Tibial artery (tissue), 4 donors: ENCODE measurements at regions not wholly inside any gene's neighbourhood (a gene's known extent, or its start where the extent isn't known, plus 50 kb on each side); places are given as distances from the start of the nearest gene placed in this dataset.

Source experiments
- DNase-seq, 2 donors: peaks; one replicate each; pipeline ENCODE4 v3.0.0-alpha.2; 2019
- H3K27ac ChIP-seq, 2 donors: fragments of 200-600 bp; sonication (generic) in 1 of 2; 1 replicate in 1 of 2; 2 replicates in 1 of 2; pipeline ENCODE4 v1.5.1; 2018 to 2019; ENCODE audit warnings: mild to moderate bottlenecking in 1 of 2
- H3K27me3 ChIP-seq, 2 donors: fragments of 200-600 bp; sonication (generic) in 1 of 2; one replicate each; pipeline versions ENCODE4 v1.5.1 to v1.6.0; 2016 to 2019
- H3K36me3 ChIP-seq, 3 donors: fragments of 200-600 bp; sonication (generic) in 2 of 3; one replicate each; pipeline ENCODE4 v1.5.1; 2016 to 2019; ENCODE audit warnings: mild to moderate bottlenecking in 2 of 3
- H3K4me1 ChIP-seq, 4 donors: fragments of 200-600 bp; sonication (generic) in 2 of 4; 1 replicate in 3 of 4; 2 replicates in 1 of 4; pipeline ENCODE4 v1.5.1; 2016 to 2019
- H3K4me3 ChIP-seq, 2 donors: fragments of 200-600 bp; sonication (generic) in 1 of 2; 1 replicate in 1 of 2; 2 replicates in 1 of 2; pipeline ENCODE4 v1.5.1; 2018 to 2019; ENCODE audit warnings: mild to moderate bottlenecking in 2 of 2
- H3K9me3 ChIP-seq, 3 donors: fragments of 200-600 bp; sonication (generic) in 1 of 3; one replicate each; pipeline ENCODE4 v1.5.1; 2016 to 2019
- intact Hi-C: fragments of 100-400 bp; cut with DNase I; formaldehyde crosslinking; loops from one replicate; pipeline ENCODE4 v1.15.0; 2023; ENCODE audit warnings: low total_unique reads
- TF ChIP-seq, protein P1 (sequence below), 2 experiments: fragments of 200-600 bp in 1 of 2; fragments of 450-650 bp in 1 of 2; IDR thresholded peaks; one replicate each; pipeline ENCODE4 v1.5.1; 2017 to 2019; ENCODE audit warnings: antibody characterized with exemption in 2 of 2, mild to moderate bottlenecking in 1 of 2, moderate library complexity in 1 of 2

DNA sequence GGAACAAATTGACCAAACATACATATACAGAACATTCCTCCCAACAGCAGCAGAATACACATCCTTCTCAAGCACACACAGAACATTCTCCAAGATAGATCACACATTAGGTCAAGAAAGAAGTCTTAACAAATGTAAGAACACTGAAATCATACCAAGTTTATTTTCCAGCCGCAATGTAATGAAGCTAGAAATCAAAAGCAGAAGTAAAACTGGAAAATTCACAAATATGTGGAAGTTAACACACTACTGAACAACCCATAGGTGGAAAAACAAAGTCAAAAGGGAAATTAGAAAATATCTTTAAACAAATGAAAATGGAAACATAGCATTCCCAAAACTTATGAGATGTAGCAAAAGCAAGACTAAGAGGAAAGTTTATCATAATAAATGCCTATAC is 692.6 kb downstream of the DIAPH3 start:
- H3K27ac ChIP-seq: no peak overlapping the region
- no peaks in the 10 kb centered on the region for H3K27me3 ChIP-seq
- H3K4me3 ChIP-seq: no peak overlapping the region
- H3K36me3 ChIP-seq: no peaks in the 10 kb centered on the region
- TF ChIP-seq, protein P1, sequence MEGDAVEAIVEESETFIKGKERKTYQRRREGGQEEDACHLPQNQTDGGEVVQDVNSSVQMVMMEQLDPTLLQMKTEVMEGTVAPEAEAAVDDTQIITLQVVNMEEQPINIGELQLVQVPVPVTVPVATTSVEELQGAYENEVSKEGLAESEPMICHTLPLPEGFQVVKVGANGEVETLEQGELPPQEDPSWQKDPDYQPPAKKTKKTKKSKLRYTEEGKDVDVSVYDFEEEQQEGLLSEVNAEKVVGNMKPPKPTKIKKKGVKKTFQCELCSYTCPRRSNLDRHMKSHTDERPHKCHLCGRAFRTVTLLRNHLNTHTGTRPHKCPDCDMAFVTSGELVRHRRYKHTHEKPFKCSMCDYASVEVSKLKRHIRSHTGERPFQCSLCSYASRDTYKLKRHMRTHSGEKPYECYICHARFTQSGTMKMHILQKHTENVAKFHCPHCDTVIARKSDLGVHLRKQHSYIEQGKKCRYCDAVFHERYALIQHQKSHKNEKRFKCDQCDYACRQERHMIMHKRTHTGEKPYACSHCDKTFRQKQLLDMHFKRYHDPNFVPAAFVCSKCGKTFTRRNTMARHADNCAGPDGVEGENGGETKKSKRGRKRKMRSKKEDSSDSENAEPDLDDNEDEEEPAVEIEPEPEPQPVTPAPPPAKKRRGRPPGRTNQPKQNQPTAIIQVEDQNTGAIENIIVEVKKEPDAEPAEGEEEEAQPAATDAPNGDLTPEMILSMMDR (IDR thresholded peaks at IDR 0.05): no peak
- intact Hi-C loops: no loop called here
- no peak for DNase-seq
- H3K9me3 ChIP-seq: no peaks in the 10 kb centered on the region
- no peaks in the 10 kb centered on the region for H3K4me1 ChIP-seq

DNA sequence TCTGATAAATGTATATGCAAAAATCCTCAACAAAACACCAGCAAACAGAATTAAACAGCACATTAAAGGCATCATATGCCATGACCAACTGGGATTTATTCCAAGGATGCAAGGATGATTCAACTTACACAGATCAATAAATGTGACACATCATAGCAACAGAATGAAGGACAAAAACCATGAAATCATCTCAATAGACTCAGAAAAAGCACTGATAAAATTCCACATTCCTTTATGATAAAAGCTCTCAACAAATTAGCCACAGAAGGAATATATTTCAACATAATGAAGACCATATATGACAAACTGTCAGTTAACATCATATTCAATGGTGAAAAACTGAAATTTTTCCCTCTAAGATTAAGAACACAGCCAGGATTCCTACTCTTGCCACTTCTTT is 691.6 kb downstream of the DIAPH3 start:
- Histone ChIP-seq H3K27me3 (no peaks in the 10 kb centered on the region), H3K27ac (no peak overlapping the region), H3K4me3 (no peak overlapping the region), H3K36me3 (no peaks in the 10 kb centered on the region), H3K9me3 (no peaks in the 10 kb centered on the region), H3K4me1 (no peaks in the 10 kb centered on the region)
- no peak for DNase-seq
- intact Hi-C loops: no loop called here
- TF ChIP-seq, protein P1 (IDR thresholded peaks at IDR 0.05): no peak

DNA sequence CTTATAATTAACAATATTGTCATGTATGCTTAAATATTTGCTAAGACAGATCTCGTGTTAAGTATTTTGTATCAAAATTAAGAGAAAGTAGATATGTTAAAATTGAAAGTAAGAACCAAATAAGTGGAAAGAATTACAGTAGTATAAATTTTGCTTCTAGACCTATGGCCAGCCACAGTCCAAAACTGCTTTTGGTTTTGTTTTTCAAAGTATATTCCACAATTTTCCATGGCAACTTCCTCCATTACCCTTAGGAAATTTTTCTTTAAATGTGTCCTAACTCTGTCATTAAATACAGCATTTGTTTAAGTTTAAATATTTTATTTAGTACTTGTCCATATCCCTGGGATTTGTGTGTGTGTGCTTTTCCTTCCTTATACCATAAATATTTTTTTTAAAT is 689.0 kb downstream of the DIAPH3 start:
- intact Hi-C loops: no loop called here
- Histone ChIP-seq H3K27me3 (no peaks in the 10 kb centered on the region), H3K36me3 (no peaks in the 10 kb centered on the region), H3K9me3 (no peaks in the 10 kb centered on the region), H3K27ac (no peak overlapping the region), H3K4me3 (no peak overlapping the region), H3K4me1 (no peaks in the 10 kb centered on the region)
- no peak for DNase-seq
- TF ChIP-seq, protein P1 (IDR thresholded peaks at IDR 0.05): no peak

DNA sequence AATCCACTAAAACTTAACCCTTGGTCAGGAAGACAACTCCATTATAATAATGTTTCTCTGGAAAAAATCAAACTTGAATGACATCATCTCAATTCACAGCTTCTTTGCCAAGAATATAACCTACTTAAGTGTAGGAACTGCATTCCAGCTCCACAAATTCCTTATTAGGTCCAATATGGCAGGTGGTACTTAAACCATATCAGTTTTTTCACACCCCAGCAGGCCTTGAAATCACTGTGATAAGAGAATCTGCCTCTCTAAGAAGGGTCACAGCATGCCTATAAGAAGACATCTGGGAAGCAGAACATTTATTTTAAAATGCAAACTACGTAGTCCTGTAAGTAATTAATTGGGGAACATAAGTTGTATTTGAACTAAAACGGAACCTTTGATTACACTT is 687.8 kb downstream of the DIAPH3 start:
- H3K27ac ChIP-seq: no peak overlapping the region
- H3K4me1 ChIP-seq: no peaks in the 10 kb centered on the region
- no peak for DNase-seq
- intact Hi-C loops: no loop called here
- no peaks in the 10 kb centered on the region for H3K27me3 ChIP-seq
- no peaks in the 10 kb centered on the region for H3K9me3 ChIP-seq
- H3K36me3 ChIP-seq: no peaks in the 10 kb centered on the region
- TF ChIP-seq, protein P1 (IDR thresholded peaks at IDR 0.05): no peak
- no peak overlapping the region for H3K4me3 ChIP-seq

DNA sequence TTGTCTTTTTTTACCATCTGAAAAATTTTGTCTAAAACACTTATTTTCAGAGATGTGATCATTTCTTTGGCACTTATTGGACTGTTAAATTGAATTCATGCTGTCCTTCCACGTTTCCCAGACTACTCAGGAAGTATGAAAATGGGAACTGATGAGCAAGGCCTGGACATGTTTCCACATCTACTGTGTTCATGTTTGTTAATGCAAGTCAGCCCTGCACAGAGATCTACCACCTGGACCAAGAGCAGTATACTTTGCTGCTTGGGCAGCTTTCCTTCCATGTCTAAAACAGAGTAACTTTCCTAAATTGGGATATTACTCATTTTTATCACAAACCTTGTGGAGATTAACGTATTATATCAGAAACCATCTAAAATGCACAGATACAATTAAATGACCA is 687.4 kb downstream of the DIAPH3 start:
- DNase-seq: no peak
- H3K9me3 ChIP-seq: no peaks in the 10 kb centered on the region
- H3K27me3 ChIP-seq: no peaks in the 10 kb centered on the region
- TF ChIP-seq, protein P1 (IDR thresholded peaks at IDR 0.05): no peak
- no peak overlapping the region for H3K4me3 ChIP-seq
- no peak overlapping the region for H3K27ac ChIP-seq
- intact Hi-C loops: no loop called here
- no peaks in the 10 kb centered on the region for H3K4me1 ChIP-seq
- no peaks in the 10 kb centered on the region for H3K36me3 ChIP-seq

DNA sequence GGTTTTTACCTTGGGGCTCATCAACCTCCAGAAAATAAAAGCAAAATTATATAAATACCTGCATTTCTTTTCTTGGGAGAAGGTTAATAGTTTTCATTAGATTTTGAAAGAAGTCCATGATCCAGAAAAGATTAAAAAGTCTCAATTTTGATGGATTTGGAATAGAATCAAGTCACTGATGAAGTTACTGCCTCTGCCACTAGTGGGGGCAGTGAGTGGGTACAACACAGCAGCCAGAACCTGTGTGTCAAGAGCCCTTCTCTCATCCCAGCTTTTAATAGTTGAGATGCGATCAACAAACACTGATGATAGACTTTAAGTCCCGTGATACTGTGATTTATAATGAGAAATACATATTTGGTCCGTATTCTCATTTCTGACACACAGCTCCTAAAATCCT is 686.7 kb downstream of the DIAPH3 start:
- intact Hi-C loops: no loop called here
- H3K4me1 ChIP-seq: no peaks in the 10 kb centered on the region

More for the DNA sequence above, 686.7 kb downstream of the DIAPH3 start:
- Histone ChIP-seq H3K36me3 (no peaks in the 10 kb centered on the region), H3K9me3 (no peaks in the 10 kb centered on the region), H3K27ac (no peak overlapping the region), H3K27me3 (no peaks in the 10 kb centered on the region), H3K4me3 (no peak overlapping the region)
- TF ChIP-seq, protein P1 (IDR thresholded peaks at IDR 0.05): no peak
- no peak for DNase-seq
